Right hindlimb (tissue), 1 donor: ENCODE measurements at regions not wholly inside any gene's neighbourhood (a gene's known extent, or its start where the extent isn't known, plus 50 kb on each side); places are given as distances from the start of the nearest gene placed in this dataset.
"Not testable (repeated sequence)": the region's sequence is repeated elsewhere in the genome, so short reads cannot be mapped to it uniquely, and the experiment has no call there.

Experiments
- DNase-seq: peaks from one replicate; pipeline ENCODE4 v3.0.0-alpha.2; 2018

DNA sequence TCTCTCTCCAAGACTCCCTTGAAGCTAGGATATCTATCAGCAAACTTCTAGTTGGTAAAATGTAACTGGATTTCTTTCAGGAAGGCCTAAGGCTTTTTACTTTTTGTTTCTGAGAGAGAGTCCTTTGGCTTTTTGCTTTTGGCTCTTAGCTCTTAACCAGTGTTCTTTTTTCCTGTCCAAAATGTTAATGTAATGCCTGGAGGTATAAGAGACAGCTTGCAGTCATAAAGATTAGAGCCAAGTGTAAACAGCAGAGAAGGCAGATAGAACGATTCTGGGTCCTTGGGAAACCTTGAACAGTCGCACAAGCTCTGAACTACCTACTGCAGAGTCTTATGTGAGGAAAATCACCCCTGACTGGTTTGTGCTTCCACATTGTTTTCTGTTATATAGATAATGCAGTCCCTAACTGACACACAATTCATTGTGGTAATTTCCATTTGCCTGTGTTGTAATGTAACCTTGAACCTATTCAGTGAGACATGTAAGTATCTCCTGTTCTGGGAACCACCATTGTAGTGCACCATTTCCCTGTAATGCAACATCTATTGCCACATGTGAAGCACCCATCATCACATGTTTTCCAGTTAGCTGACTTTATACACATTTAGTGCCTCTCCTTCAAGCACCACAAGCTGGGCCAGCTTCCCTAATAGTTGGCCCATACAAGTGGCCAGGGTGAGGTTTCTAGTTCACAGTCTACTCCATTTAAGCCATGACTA is 1311.9 kb downstream of the ROBO1 start:
- no peak for DNase-seq

DNA sequence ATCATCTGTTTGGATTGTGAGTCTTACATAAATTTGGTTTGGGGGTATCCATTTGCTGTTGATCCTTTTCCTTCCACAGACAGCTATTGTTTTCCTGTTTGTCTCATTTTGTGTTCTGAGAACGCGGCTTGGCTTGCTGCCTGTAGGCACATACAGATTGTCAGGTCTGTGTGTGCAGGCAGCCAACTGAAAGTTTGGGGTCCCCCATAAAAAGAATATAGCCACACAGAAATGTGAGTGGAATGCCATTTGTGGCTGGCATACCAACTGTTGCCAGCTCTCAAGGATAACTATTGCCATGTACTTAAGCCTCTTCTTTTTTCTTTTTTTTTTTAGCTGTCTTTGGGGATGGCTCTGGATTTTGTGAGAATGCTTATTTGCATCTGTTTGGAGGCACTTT is 1308.0 kb downstream of the ROBO1 start:
- no peak for DNase-seq

DNA sequence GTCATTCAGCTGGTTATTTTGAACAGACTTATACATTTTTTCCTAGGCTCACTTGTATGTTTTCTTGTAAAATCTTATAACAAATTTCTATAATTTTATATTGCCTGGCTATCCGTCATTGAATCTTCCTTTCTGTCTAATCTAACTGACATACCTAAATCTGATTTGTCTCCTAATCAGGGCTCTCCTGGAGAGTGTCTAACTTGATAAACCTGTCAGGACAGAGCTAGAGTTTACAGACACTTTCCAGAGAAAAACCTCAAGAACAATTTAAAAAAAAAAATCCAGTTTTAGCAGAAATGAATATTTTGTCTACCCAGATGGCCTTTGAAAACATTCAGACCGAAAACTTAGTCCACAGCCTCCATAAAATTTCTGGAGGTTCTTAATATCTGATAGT is 1305.8 kb downstream of the ROBO1 start:
- DNase-seq = no peak

DNA sequence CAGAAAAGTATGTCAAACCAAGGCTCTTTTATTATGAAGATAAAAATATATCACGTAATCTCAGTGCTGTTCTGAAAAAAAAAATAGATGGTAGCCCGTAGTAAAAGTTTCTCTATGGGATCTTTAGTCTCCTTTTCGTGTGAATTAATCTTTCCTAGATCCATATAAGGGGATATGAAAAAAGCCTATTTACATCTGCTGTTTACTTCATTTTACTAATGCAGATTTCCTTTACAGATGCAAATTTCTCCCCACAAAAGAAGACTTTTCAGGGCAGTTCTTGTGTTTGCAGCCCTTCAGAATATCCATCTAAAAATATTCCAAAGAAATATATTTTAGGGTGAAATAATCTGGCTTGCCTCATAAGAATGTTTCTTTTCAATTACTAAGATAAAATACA is 1291.7 kb downstream of the ROBO1 start:
- DNase-seq = no peak

DNA sequence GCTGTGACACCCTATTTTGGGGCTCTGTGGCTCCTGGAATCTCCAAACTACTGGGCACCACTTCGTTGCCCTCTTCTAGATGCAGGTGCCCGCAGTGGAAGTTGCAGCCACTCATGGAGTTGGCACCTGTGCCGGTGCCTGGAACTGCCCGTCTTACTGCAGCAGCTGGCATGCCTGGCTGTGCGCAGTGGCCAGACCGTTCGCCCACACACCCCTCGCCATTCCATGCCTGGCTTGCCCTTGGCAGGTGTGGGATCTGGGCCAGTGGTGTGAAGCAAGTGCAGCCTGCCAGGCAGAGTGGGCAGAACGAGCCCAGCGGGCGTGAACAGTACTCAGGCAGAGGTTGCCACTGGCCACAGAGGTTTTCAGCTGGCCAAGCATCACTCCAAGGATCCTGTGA is 1286.7 kb downstream of the ROBO1 start:
- peak; percentile 16 for DNase-seq

DNA sequence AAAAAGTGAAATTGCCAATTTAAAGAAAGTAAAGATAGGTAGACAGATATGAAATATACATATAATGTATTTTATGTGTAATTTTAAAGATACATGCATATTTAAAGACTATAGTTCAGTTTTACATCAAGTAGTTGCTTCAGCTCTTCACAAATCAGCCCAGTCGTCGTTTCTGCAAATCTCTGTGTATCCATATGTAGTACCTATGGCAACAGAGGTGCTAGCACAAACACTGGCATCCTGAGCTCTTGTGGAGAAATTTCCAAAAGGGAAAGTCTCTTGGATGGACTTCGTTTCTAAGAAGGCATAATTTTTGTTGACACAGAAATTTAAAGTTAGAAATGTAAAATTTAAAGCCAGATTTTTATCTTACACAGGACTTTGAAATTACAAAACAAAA is 1284.7 kb downstream of the ROBO1 start:
- DNase-seq = peak; percentile 21

DNA sequence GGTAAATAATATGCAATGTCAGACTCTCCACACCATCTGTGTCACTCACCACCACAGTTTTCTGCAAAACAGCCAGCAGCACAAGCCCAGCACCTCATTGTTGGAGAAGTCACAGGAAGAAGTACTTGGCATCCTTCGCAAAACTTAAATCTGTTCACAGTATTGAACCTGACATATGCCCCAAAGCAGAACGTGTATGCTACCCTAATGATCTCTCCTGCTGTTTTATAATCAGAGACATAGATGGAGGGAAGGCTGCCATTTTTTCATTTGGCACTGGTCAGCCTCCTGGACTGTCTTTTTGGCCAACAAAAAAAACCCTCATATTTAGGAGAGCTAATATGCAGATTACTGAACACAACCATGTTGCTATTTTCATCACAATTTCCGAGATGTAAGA is 1272.9 kb downstream of the ROBO1 start:
- peak; percentile 29 for DNase-seq

DNA sequence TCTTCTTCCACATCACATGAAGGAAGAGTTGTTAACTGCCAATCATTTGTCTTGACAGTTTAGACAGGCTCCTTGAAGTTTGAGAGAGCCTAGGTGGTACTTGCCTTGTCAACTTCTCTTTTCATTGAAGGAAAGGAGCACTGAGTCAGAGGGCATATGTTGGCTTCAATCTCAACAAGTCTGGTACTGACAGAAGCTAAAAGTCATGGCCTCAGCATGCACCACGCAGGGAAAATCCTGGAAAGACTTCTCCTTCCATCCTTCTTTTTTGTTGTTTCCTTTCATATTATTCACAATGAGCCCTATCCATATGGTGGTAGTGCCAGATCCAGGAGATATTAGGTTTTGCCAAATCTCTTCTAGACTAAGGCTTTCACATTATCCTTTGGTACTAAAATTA is 1272.5 kb downstream of the ROBO1 start:
- no peak for DNase-seq

DNA sequence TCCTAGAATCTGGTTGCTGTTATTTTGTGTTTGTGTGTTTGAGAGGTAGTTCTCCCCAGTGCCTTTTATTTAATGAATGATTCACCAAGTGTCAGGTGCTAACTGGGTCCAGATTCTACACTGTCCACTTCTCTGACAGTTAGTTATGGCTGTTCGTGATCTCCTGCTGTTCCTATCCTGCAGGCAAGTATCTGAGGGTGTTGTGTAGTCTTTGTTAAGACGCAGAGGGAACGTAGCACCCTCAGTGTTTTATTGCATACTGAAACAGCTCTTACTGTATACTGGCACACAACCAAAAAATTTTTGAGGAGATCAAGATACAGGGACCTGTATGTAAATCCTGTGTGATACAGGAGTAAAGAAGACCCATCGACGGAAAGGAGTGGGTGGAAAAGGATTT is 1271.3 kb downstream of the ROBO1 start:
- DNase-seq = no peak

DNA sequence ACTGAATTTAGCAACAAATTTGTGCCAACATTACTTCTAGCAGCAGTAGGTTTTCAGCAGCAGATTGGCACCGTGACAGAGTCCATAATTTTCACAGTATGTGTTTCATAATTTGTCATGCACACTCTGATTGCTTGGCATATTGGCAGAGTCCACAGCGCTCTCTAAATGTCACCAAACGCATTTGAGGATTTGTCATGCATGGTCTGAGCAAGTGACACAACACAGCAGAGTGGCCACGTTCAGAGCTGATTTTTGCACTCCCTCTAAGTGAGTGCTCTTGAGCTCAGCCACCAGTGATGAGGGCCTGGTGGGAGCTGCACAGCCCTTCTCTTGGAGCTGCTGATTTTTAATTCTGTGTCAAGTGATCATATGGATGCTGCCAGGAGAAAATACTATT is 1270.8 kb downstream of the ROBO1 start:
- peak; percentile 20 for DNase-seq

DNA sequence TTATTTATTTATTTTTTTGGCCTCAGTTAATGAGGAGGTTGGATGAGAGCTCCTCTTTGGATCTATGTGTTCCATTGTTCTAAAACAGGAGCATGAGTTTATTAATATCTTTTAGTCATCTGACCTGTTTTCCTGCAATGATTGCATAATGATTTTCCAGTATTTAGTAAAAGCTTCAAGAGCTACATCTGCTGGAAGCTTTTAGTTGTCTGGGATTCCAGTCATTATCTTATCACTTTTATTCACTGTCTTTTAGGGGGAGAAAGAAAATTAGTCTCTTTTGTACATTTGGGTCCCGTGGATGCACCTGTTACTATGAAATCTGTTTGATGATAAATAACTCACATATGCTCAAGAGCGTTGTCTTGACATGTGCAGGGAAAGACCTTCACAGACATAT is 1270.0 kb downstream of the ROBO1 start:
- no peak for DNase-seq

DNA sequence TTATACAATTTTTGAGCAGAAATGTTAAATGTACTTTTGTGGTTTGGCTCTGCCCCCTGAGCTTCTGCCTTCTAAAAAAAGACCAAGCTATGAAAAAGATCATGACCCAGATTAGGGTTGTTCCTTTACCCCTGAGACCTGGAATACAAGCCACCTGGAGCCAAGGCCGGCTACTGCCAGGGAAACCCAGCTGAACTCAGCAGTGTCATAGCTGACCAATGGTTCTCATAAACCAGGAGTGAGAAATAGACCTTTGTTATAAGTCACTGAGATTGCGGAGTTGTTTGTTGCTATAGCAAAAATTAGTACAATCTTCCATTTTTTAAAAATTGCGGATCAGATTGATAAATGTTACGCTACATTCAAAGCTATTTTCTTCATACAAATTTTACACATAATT is 1261.7 kb downstream of the ROBO1 start:
- DNase-seq = no peak

DNA sequence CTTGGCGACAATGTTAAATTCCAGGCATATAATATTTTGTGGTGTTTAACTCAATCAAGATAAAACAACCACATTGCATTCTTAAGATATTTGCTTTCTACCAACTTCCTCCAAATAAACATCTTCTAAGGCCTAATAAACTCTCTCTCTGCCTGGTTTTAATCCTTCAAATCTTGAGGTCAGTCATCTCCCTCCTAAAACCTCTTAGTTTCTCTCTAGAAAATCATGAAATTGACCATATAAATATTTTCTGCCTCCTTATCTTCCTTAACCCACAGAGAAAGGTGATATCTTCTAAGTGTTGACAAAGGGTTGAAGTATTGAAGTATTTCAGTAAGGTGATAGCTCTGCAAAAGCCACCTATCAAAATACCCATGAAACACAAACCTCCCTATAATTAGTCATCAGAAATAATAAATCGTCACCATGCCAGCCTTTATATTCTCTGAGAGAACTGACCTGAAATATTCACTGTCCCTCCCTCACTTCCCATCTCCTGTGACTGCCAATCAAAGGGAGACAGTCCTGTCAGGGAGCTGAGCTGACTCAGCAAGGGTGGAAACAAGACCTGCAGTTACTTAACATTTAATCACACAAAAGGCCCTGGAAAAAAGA is 1261.1 kb downstream of the ROBO1 start:
- no peak for DNase-seq

DNA sequence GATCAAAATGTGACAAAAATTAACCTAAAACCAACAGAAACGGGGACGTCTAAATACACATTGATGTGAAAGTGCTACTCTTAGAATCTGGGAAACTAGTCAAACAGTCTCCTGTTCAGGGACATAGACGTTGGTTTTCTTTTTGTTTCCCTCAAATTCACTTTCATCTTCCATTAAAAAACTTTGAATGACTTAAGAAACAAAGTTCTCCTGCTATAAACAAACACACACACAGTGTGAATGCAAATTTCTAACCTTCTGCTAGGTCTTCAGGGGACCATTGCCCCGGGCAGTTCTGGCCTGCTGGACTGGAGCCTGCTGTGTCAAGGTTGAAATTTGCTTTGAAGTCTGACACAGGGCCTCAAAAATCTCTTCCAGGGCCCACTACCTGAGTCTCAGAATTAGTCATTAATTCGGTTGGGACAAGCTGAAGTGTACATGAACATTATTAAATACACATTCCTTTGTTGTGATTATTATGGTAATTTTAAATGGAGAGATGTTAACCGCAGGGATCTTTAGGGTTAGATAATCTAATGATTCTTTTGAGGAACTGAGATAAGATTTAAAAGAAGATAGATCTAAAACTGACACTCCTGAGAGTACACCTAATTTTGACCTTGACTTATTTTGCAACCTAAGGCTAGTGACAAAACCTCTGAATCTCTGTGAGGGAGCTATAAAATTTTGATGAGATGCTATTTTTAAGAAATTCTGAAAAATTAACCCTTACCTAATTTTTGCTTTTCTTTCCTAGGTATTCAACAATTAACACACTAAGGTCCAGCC is 1260.4 kb downstream of the ROBO1 start:
- no peak for DNase-seq

DNA sequence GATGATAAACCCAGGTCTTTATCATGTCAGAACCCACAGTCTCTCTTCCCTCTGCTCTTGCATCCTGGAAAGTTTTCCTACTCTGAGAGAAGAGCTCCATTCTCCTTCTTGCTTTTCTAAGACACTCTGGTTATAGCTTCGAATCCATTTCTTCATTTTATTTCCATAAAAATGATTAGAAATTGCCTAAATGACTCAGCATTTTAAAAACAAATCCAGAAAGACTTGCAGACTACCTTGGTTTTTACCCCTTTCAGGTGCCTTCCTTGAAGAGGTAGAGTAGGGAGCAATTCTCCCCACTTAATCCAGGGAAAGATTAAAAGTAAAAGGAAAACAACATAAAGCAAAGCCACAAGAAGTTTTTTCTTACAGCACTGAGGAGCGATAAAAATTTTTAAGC is 1256.0 kb downstream of the ROBO1 start:
- no peak for DNase-seq

DNA sequence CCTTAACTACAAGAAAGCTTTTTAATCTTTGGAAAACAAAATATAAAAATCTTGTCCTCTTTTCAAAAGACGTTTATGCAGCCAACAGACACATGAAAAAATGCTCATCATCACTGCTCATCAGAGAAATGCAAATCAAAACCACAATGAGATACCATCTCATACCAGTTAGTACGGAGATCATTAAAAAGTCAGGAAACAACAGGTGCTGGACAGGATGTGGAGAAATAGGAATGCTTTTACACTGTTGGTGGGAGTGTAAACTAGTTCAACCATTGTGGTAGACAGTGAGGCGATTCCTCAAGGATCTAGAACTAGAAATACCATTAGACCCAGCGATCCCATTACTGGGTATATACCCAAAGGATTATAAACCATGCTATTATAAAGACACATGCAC is 1255.0 kb downstream of the ROBO1 start:
- not testable (repeated sequence) for DNase-seq

DNA sequence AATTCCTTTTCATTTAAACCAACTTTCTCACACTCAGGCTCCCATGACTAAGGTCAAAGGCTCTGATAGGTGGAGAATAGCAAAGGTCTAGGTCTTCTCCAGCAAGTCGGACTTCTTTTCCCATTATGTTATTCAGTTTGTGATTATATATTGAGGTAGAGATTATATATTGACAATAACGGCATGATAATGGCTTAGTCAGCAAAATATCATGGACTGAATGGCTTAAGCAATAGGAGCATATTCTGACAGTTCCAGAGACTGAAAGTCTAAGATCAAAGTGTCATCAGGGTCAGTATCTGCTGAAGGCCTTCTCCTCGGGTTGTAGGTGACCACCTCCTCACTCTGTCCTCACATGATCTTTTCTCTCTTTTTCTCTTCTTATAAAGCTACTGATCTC is 1251.4 kb downstream of the ROBO1 start:
- no peak for DNase-seq

DNA sequence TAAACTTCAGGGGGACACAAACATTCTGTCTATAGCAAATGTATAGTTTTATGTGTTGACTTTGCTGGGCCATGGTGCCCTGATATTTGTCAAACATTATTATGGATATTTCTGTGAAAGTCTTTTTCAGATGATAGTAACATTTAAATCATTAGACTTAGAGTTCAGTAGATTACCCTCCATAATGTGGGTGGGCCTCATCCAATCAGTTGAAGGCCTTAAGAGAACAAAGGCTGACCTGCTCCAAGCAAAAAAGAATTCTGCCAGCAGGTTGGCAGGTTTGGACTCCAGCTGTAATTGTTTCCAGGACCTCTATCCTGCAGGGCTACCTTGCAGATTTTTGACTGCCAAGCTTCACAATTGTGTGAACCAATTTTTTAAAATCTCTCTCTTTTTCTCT is 1250.9 kb downstream of the ROBO1 start:
- no peak for DNase-seq

DNA sequence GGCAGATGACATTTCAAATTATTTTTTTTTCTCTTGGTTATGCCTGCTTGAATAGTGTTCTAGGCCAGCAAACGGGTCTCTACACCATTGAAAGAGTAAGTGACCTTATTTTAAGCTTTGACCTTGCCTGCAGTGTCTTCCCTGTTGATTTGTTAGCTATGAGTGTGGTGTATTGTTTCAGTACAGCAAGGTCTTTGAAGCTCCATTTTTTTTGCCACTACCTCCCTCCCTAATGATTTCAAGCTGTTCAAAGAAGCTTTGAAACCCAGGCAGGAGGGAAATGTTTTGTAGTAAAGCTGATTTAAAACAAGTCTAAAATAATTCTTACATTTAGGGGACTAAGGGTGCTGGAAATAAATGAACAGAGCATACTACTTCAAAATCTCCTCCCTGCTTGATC is 1249.8 kb downstream of the ROBO1 start:
- DNase-seq = no peak

DNA sequence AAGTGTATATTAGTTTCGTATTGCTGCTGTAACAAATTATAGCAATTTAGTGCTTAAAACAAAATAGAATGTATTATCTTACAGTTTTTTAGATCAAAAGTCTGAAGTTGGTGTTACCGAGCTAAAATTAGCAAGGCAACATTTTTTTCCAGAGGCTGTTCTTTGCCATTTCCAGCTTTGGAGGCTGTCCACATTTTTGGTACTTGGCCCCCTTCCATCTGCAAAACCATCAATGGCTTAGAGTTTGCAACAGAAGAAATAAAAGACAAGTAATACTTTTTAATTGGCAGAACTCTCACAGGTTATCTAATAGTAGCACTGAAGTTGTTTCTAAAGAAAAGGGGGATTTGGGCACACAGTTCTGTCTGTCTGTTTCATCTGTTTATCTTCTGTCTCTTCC is 1248.5 kb downstream of the ROBO1 start:
- no peak for DNase-seq

DNA sequence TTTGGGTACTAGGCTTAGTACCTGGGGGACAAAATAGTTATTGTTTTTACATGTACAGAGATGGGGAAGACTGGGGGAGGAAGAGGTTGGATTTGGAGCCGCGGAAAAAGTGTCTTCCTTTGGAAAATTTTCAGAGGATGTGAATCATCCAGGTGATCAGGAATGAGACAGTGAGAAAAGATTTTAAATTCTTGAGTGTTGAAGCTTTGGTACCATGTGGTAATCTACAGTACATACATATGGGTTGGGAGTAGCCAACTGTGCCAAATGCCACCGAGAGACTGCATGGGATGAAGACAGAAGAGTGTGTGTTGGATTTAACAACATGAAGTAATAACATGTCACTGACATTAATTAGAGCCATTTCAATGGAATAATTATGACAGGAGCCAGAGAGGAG is 1238.2 kb downstream of the ROBO1 start:
- DNase-seq = no peak

DNA sequence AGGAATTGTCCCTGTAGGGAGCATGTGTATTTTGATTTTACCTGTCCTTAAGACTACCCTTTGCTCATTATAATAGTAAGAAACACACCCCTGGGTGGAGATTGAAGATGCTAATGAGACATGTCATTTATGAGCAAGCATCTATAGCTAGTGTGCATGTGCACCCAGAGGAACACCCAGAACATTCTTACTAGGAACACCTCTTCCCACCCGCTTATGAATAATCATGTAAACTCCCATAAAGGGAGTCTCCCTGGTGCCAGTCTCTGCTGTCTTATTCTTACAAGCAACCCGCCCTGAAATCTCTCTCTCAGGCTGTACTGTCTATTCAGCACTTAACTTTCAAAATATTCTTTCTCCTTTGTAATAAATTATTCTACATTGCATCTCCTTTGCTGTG is 1227.3 kb downstream of the ROBO1 start:
- DNase-seq = no peak

DNA sequence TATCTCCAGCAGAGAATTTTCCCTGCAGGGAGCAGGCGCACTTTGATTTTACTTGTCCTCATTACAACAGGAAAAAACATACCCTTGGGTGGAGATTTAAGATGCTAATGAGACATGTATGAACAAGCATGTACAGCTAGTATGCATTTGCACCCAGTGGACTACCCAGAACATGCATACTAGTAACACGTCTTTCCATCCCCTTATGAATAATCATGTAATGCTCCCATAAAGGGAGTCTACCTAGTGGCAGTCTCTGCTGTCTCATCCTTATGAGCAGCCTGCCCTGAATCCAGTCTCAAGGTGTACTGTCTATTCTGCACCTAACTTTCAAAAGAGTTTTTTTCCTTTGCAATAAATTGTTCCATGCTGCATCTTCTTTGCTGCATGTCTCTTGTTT is 1222.0 kb downstream of the ROBO1 start:
- no peak for DNase-seq
